GM18907 (cell line): ENCODE measurements at regions not wholly inside any gene's neighbourhood (a gene's known extent, or its start where the extent isn't known, plus 50 kb on each side); places are given as distances from the start of the nearest gene placed in this dataset.
A peak's percentile ranks its signal among the peaks of the same experiment; 100 is the strongest.
"Not testable (repeated sequence)": the region's sequence is repeated elsewhere in the genome, so short reads cannot be mapped to it uniquely, and the experiment has no call there.

Source experiments
- ATAC-seq: cut with Tn5 transposase; IDR thresholded peaks from one replicate; pipeline ENCODE4 v1.9.1; 2021; ENCODE audit warnings: mild to moderate bottlenecking, moderate library complexity; ENCODE audit not compliant: unreplicated experiment

DNA sequence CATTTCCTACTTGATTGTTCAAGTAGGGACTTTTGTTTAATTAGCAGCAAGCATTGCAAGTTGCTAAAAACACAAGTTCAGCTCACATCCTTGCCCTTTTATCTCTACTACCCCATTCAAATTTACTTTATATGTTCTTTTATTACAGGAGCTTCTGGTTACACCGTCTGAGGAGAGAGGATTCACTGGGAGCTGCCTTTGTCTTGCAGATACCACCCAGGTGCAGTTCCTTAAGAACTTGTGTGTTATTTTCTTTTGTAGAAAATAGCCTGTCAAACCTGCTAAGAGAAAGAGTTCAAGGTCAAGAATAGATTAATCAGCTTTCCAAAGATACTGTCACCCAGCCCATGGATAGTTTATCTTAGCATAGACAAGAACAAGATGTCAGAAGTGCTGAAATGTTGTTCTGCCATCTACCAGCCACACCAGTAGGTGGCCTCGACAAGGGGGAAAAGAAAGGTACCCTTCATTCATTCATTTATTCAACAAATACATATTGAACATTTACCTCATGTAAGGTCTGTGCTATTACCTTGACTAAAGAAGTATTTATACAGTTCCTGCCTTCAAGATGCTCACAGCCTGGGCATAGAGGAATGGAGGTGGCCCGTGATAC, 750.3 kb downstream of the MAT2B start:
- ATAC-seq = no peak

DNA sequence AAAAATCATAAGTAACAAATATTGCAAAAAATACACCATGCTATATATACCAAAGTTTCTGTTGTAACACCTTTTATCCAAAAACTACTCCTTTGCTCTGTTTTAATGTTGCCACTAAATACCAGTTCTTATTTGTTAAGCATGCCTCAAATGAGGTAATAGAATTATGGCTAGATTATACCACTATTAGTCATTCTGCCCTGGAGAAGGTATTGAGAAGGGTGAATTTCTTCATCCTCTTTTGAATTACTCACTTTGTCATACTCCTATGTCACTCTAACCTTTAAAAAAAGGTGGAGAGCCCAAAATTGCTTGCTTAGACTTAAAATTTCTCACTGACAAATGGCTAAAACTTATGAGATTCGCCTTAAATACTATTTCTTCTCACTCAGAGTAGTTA, 750.9 kb downstream of the MAT2B start:
- ATAC-seq = no peak

GRCh38 chr5:164256954-164257353, 751.5 kb downstream of the MAT2B start:
- ATAC-seq = no peak

DNA sequence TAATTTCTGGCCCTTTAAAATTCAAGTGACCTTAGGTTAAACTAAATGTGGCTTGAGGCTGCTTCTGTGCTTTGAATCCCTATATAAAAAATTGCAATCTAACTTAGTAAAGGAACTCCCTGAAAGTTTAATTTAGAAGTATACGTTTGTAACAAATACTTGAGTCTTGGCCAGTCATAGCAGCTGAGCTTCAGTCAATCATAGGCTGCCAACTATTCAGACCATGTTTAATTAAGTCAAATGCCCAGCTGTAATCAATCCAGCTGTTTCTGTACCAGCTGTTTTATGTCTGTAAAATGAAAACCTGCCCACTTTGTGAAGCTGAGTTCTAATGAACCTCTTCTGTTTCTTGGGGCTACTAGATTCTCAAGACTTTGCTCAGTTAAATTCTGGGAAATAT, 760.1 kb downstream of the MAT2B start:
- no peak for ATAC-seq

DNA sequence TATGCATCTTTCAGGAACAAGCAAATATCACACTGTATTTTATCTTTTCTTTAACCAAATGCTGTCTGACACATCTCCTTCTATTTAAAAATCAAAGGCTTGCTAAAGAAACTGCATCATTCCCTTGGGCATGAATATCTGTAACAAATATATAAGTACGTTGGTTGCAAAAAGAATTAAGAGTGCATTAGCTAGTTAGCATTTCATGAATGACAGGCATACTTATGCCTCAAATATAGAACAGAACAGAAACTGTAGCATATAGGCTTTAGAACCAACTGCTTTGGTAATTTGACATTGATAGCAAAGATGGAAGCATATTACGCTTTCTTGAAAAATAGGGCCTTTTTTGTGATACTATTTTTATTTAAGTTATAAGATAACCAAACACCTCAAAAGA, 761.2 kb downstream of the MAT2B start:
- no peak for ATAC-seq

- ATAC-seq = peak; percentile 54
Observed at GRCh38 chr5:164277720-164278119, 772.3 kb downstream of the MAT2B start.

DNA sequence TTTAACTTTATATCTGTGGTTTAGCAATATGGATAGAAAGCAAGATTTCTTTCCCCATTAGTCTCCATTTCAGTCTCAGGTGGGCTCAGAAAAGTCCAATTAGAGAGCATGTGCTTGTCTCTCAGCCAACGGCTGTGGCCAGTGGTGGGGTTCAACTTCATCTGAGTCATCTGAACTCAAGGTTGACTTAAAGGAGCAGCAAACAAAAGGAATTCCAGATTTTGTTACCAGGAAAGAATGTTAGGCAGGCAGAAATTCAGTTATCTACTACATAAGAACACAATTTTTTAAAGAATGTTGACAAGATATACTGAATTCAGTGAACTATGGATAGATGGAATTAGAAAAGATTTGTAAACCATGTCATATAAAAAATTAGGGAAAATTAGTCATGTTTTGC, 784.1 kb downstream of the MAT2B start:
- no peak for ATAC-seq

- no peak for ATAC-seq
Observed at GRCh38 chr5:164296603-164297080, 791.2 kb downstream of the MAT2B start.

GRCh38 chr5:164298165-164298564, 792.7 kb downstream of the MAT2B start:
- no peak for ATAC-seq

- no peak for ATAC-seq
Observed at GRCh38 chr5:164300295-164300694, 794.9 kb downstream of the MAT2B start.

GRCh38 chr5:164301136-164301535, 795.7 kb downstream of the MAT2B start:
- no peak for ATAC-seq

DNA sequence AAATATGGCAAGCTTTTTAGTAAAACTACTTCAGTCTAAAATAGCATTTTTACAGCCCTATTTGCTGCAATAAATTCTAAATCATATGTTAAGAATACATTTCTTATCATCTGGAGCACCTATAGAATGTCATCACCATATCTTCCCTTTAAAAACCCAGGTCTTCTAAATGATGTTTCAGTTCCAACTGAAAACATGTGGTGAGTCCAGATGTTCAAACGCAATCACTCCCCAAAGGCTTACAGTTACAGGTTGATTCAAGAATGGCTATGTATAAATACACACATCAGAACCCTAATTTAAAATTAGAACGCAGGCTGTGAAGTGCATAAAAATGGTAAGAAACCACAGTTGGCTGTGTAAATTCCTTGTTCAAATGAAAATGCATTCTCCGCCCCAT, 796.3 kb downstream of the MAT2B start:
- no peak for ATAC-seq

DNA sequence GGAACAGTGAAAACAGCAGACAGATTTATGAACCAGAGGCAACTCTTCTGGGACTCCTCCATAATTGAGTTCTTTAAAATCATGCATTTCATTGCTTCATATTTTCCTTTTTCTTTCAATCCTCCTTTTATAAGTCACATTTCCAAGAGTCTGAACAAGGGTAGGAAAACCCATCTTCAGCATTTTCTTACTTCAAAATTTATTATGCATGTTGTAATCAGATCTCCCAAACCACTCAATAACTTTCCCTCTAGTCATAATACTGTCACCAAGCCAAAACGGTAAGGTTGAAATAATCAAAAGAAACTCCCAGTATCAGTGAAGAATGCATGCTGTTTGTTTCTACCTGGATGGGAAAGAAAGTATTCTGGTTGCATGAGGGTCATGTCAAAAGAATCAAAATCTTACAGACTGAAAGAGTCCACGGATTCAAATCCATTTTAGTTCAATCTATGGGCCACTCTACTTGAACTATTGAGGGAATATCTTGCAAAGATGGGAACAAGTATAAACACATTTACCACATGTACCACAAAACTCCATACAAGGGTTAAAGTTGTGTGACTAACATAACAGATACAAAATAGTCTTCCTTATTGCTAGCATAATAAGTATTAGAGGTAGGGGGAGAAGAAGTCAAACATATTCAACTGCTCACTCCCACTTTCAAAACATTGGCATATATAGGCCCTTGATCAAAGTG, 797.3 kb downstream of the MAT2B start:
- no peak for ATAC-seq

DNA sequence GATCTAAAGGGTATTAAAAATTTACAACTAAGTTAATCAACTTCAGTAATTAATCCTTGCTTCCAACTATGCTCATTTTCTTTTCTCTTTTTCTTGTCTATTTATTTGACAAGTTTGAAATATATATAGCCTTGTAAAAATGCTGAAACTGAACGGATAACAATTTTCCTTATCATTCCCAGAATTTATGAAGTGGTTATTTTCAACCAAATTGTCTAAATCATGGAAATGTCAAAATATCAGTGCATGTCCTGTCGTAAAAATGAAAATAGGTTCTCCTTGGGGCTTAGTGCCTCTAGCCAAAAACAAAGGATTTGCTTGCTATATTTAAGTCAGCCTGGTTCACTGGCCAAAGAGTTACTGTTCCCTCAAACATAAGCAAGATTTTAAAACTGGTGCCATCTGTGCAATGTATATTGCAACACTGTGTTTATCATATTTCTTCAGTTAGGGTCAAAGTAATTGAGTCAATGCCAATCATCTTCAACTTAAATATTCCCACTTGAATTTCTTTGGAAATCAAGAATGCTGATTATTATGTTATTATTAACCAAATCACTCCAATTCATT, 798.3 kb downstream of the MAT2B start:
- no peak for ATAC-seq

DNA sequence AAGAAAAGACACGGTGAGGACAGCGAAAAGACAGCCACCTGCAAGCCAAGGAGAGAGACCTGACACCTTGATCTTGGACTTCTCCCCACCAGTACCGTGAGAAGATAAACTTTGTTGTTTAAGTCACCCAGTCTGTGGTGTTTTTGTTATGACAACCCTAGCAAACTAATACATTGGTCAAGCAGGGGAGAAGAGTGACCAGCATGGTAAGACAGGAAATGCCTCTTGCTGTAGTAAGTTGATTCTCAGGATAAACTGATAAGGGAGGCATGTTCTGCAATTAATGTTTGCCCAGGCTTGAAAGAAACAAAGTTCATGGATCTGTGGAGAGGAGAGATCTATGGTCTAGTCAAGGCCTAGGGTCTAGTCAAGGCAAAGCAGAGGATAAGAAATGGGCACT, 801.2 kb downstream of the MAT2B start:
- ATAC-seq = no peak

- no peak for ATAC-seq
Observed at GRCh38 chr5:164312801-164313200, 807.4 kb downstream of the MAT2B start.

- no peak for ATAC-seq
Observed at GRCh38 chr5:164317676-164318075, 812.3 kb downstream of the MAT2B start.

GRCh38 chr5:164319161-164319560, 813.7 kb downstream of the MAT2B start:
- ATAC-seq = no peak

GRCh38 chr5:164324239-164324638, 818.8 kb downstream of the MAT2B start:
- no peak for ATAC-seq

GRCh38 chr5:164326219-164326618, 820.8 kb downstream of the MAT2B start:
- peak; percentile 68 for ATAC-seq

- not testable (repeated sequence) for ATAC-seq
Observed at GRCh38 chr5:164327166-164327565, 821.7 kb downstream of the MAT2B start.
